MV-4-11 (cell line): ENCODE measurements at regions not wholly inside any gene's neighbourhood (a gene's known extent, or its start where the extent isn't known, plus 50 kb on each side); places are given as distances from the start of the nearest gene placed in this dataset.
"Not testable (repeated sequence)": the region's sequence is repeated elsewhere in the genome, so short reads cannot be mapped to it uniquely, and the experiment has no call there.

Experiments
- DNase-seq: peaks from one replicate; lab custom pipeline; 2025; lab: John Stamatoyannopoulos, UW

GRCh38 chr11:71127806-71128205 is 124.6 kb downstream of the SHANK2 start:
- no peak for DNase-seq

GRCh38 chr11:71126401-71126800 is 126.0 kb downstream of the SHANK2 start:
- DNase-seq: not testable (repeated sequence)

- DNase-seq: no peak
Measured at GRCh38 chr11:71125150-71125549, 127.2 kb downstream of the SHANK2 start.

- no peak for DNase-seq
Measured at GRCh38 chr11:71124127-71124526, 128.2 kb downstream of the SHANK2 start.

- DNase-seq: no peak
Measured at GRCh38 chr11:71120471-71120896, 131.9 kb downstream of the SHANK2 start.

- no peak for DNase-seq
Measured at GRCh38 chr11:71119656-71120269, 132.6 kb downstream of the SHANK2 start.

- no peak for DNase-seq
Measured at GRCh38 chr11:71118671-71119250, 133.6 kb downstream of the SHANK2 start.

GRCh38 chr11:71117311-71117710 is 135.1 kb downstream of the SHANK2 start:
- no peak for DNase-seq

GRCh38 chr11:71116693-71117040 is 135.7 kb downstream of the SHANK2 start:
- DNase-seq: no peak

- peak; percentile 86 for DNase-seq
Measured at GRCh38 chr11:71115770-71116692, 136.3 kb downstream of the SHANK2 start.

GRCh38 chr11:71114124-71114851 is 138.1 kb downstream of the SHANK2 start:
- no peak for DNase-seq

- DNase-seq: no peak
Measured at GRCh38 chr11:71112990-71113389, 139.4 kb downstream of the SHANK2 start.

GRCh38 chr11:71112454-71112853 is 139.9 kb downstream of the SHANK2 start:
- DNase-seq: no peak

GRCh38 chr11:71109586-71109985 is 142.8 kb downstream of the SHANK2 start:
- DNase-seq: no peak

- DNase-seq: no peak
Measured at GRCh38 chr11:71109186-71109585, 143.2 kb downstream of the SHANK2 start.

- DNase-seq: no peak
Measured at GRCh38 chr11:71108013-71108865, 144.1 kb downstream of the SHANK2 start.

GRCh38 chr11:71106671-71107070 is 145.7 kb downstream of the SHANK2 start:
- DNase-seq: no peak

GRCh38 chr11:71103266-71103665 is 149.1 kb downstream of the SHANK2 start:
- no peak for DNase-seq

- DNase-seq: no peak
Measured at GRCh38 chr11:71102251-71102995, 150.0 kb downstream of the SHANK2 start.

GRCh38 chr11:71101606-71102005 is 150.8 kb downstream of the SHANK2 start:
- DNase-seq: no peak

- no peak for DNase-seq
Measured at GRCh38 chr11:71101046-71101445, 151.3 kb downstream of the SHANK2 start.
